CD14-positive monocyte (primary cell): ENCODE measurements at regions not wholly inside any gene's neighbourhood (a gene's known extent, or its start where the extent isn't known, plus 50 kb on each side); places are given as distances from the start of the nearest gene placed in this dataset.

Source experiments
- DNase-seq, 3 donors: peaks; one replicate each; pipeline ENCODE4 v3.0.0-alpha.2; 2011 to 2022
- H2AFZ ChIP-seq: 2 replicates; pipeline ENCODE4 v1.6.0; 2012; ENCODE audit warnings: mild to moderate bottlenecking, low read depth, low read length, inconsistent platforms; ENCODE audit not compliant: insufficient read depth, poor library complexity, severe bottlenecking
- H3K27ac ChIP-seq, 2 donors: 1 replicate in 1 of 2; 2 replicates in 1 of 2; pipeline ENCODE4 v1.5.1; 2012 to 2013; ENCODE audit warnings: low read length in 2 of 2, control low read depth in 1 of 2, inconsistent platforms in 1 of 2, low read depth in 1 of 2, mild to moderate bottlenecking in 1 of 2
- H3K27me3 ChIP-seq, 2 donors: one replicate each; pipeline versions ENCODE4 v1.6.0 to v1.6.1; 2011 to 2013; ENCODE audit warnings: low read length in 2 of 2; ENCODE audit not compliant: control insufficient read depth in 2 of 2, insufficient read depth in 2 of 2
- H3K36me3 ChIP-seq, 2 donors: replicated peaks in 1 of 2; 1 replicate in 1 of 2; 2 replicates in 1 of 2; pipeline versions ENCODE4 v1.5.1 to v1.6.1; 2012 to 2013; ENCODE audit warnings: low read length in 2 of 2, control low read depth in 1 of 2, inconsistent platforms in 1 of 2, mild to moderate bottlenecking in 1 of 2; ENCODE audit not compliant: insufficient read depth in 2 of 2, control insufficient read depth in 1 of 2
- H3K4me1 ChIP-seq, 2 donors: 1 replicate in 1 of 2; 2 replicates in 1 of 2; pipeline versions ENCODE4 v1.5.1 to v1.6.1; 2012 to 2013; ENCODE audit warnings: low read length in 2 of 2, control low read depth in 1 of 2, inconsistent platforms in 1 of 2, mild to moderate bottlenecking in 1 of 2, moderate library complexity in 1 of 2; ENCODE audit not compliant: insufficient read depth in 2 of 2, control insufficient read depth in 1 of 2
- H3K4me2 ChIP-seq: replicated peaks from 2 replicates; pipeline ENCODE3; 2012; ENCODE audit warnings: low read length, moderate library complexity, mild to moderate bottlenecking; ENCODE audit not compliant: poor library complexity, severe bottlenecking; ENCODE audit errors: extremely low read depth
- H3K4me3 ChIP-seq, 3 experiments: fragments of 200-600 bp in 1 of 3; sonication (generic) in 1 of 3; replicated peaks in 1 of 3; 1 replicate in 2 of 3; 2 replicates in 1 of 3; pipeline ENCODE4 v1.5.1; 2011 to 2013; ENCODE audit warnings: low read length in 3 of 3, mild to moderate bottlenecking in 3 of 3, control low read depth in 2 of 3, low read depth in 2 of 3, inconsistent platforms in 1 of 3, moderate library complexity in 1 of 3
- H3K79me2 ChIP-seq: 2 replicates; pipeline ENCODE4 v1.6.0; 2012; ENCODE audit warnings: mild to moderate bottlenecking, control low read depth, inconsistent platforms, low read length, moderate library complexity; ENCODE audit not compliant: insufficient read depth
- H3K9ac ChIP-seq: 2 replicates; pipeline ENCODE4 v1.6.0; 2017; ENCODE audit warnings: low read length, mild to moderate bottlenecking; ENCODE audit not compliant: insufficient read depth, poor library complexity, severe bottlenecking
- H3K9me3 ChIP-seq, 2 donors: replicated peaks in 1 of 2; 1 replicate in 1 of 2; 2 replicates in 1 of 2; pipeline versions ENCODE4 v1.5.1 to v1.6.1; 2012 to 2013; ENCODE audit warnings: low read length in 2 of 2, control low read depth in 1 of 2; ENCODE audit not compliant: control insufficient read depth in 1 of 2, insufficient read depth in 1 of 2
- H4K20me1 ChIP-seq: 2 replicates; pipeline ENCODE4 v1.6.0; 2012; ENCODE audit warnings: mild to moderate bottlenecking, low read length, control low read depth, moderate library complexity; ENCODE audit not compliant: insufficient read depth
- H3K27ac Mint-ChIP-seq, 7 donors: one replicate each; pipeline ENCODE4 v1.8.0; 2020; ENCODE audit warnings: mild to moderate bottlenecking in 7 of 7, mixed read lengths in 7 of 7, moderate library complexity in 6 of 7, inconsistent platforms in 2 of 7
- H3K27me3 Mint-ChIP-seq, 3 donors: one replicate each; pipeline ENCODE4 v1.8.0; 2021 to 2022; ENCODE audit warnings: low read depth in 3 of 3, mild to moderate bottlenecking in 3 of 3, mixed read lengths in 3 of 3, moderate library complexity in 3 of 3, inconsistent platforms in 1 of 3
- H3K36me3 Mint-ChIP-seq, 2 donors: one replicate each; pipeline ENCODE4 v1.8.0; 2020; ENCODE audit warnings: mixed read lengths in 2 of 2, inconsistent platforms in 1 of 2, mild to moderate bottlenecking in 1 of 2
- H3K4me1 Mint-ChIP-seq: one replicate; pipeline ENCODE4 v1.8.0; 2020; ENCODE audit warnings: mild to moderate bottlenecking, mixed read lengths
- H3K4me3 Mint-ChIP-seq, 2 donors: one replicate each; pipeline ENCODE4 v1.8.0; 2020; ENCODE audit warnings: mild to moderate bottlenecking in 2 of 2, mixed read lengths in 2 of 2, moderate library complexity in 1 of 2
- H3K9me3 Mint-ChIP-seq, 7 donors: one replicate each; pipeline ENCODE4 v1.8.0; 2020 to 2022; ENCODE audit warnings: mixed read lengths in 7 of 7, mild to moderate bottlenecking in 6 of 7, moderate library complexity in 6 of 7, inconsistent platforms in 2 of 7
- WGBS: methylation state at CpG from one replicate; pipeline ENCODE4 v1.1.5; 2013; ENCODE audit warnings: missing lambda C conversion rate; ENCODE audit not compliant: insufficient coverage; 5-methylcytosine and 5-hydroxymethylcytosine counted together
- intact Hi-C, 2 donors: fragments of 100-400 bp; cut with micrococcal nuclease; formaldehyde crosslinking; loops; one replicate each; pipeline versions ENCODE4 v1.15.0 to v1.15.1; 2023
- TF ChIP-seq, protein P1 (sequence below): fragments of 200-600 bp; IDR thresholded peaks from one replicate; pipeline ENCODE4 v1.8.0; 2022; ENCODE audit warnings: antibody characterized with exemption, mild to moderate bottlenecking

GRCh38 chr16:73413830-73414190 is 365.9 kb upstream of the ZFHX3 start:
- no peaks in the 10 kb centered on the region for H3K36me3 Mint-ChIP-seq
- no peak for DNase-seq
- Histone ChIP-seq H3K9ac (no peak overlapping the region), H3K36me3 (no peaks in the 10 kb centered on the region), H3K27me3 (no peaks in the 10 kb centered on the region), H3K4me1 (no peaks in the 10 kb centered on the region), H3K4me3 (no peak overlapping the region), H2AFZ (no peak overlapping the region), H3K4me2 (no peak overlapping the region), H3K27ac (no peak overlapping the region), H3K79me2 (no peaks in the 10 kb centered on the region), H4K20me1 (no peaks in the 10 kb centered on the region), H3K9me3 (no peaks in the 10 kb centered on the region)
- TF ChIP-seq, protein P1, sequence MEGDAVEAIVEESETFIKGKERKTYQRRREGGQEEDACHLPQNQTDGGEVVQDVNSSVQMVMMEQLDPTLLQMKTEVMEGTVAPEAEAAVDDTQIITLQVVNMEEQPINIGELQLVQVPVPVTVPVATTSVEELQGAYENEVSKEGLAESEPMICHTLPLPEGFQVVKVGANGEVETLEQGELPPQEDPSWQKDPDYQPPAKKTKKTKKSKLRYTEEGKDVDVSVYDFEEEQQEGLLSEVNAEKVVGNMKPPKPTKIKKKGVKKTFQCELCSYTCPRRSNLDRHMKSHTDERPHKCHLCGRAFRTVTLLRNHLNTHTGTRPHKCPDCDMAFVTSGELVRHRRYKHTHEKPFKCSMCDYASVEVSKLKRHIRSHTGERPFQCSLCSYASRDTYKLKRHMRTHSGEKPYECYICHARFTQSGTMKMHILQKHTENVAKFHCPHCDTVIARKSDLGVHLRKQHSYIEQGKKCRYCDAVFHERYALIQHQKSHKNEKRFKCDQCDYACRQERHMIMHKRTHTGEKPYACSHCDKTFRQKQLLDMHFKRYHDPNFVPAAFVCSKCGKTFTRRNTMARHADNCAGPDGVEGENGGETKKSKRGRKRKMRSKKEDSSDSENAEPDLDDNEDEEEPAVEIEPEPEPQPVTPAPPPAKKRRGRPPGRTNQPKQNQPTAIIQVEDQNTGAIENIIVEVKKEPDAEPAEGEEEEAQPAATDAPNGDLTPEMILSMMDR = no peak
- H3K9me3 Mint-ChIP-seq = peaks cover 0 to 5% (median 0%) of the 10 kb centered on the region in 7 donors
- no CpG with 5 or more reads among the region's 1 CpG for whole genome bisulfite sequencing
- no peaks in the 10 kb centered on the region for H3K4me1 Mint-ChIP-seq
- H3K4me3 Mint-ChIP-seq = no peak overlapping the region
- no peak overlapping the region for H3K27ac Mint-ChIP-seq
- H3K27me3 Mint-ChIP-seq = peaks cover 0 to 5% (median 2%) of the 10 kb centered on the region in 3 donors
- intact Hi-C loops = no loop called here

GRCh38 chr16:73413091-73413829 is 365.3 kb upstream of the ZFHX3 start:
- WGBS = 95% methylated on average over 2 of the region's 6 CpGs
- TF ChIP-seq, protein P1 = no peak
- Mint-ChIP-seq H3K4me1 (no peaks in the 10 kb centered on the region), H3K36me3 (no peaks in the 10 kb centered on the region), H3K27me3 (peaks cover 0 to 5% (median 3%) of the 10 kb centered on the region in 3 donors), H3K4me3 (no peak overlapping the region), H3K9me3 (peaks cover 0 to 5% (median 0%) of the 10 kb centered on the region in 7 donors), H3K27ac (no peak overlapping the region)
- Histone ChIP-seq H3K9ac (no peak overlapping the region), H3K27me3 (no peaks in the 10 kb centered on the region), H4K20me1 (no peaks in the 10 kb centered on the region), H3K4me1 (no peaks in the 10 kb centered on the region), H3K79me2 (no peaks in the 10 kb centered on the region), H3K4me3 (no peak overlapping the region), H3K36me3 (no peaks in the 10 kb centered on the region), H3K9me3 (no peaks in the 10 kb centered on the region), H3K4me2 (no peak overlapping the region), H3K27ac (no peak overlapping the region), H2AFZ (no peak overlapping the region)
- DNase-seq = no peak
- intact Hi-C loops = no loop called here
